MM.1S (cell line): ENCODE measurements at regions not wholly inside any gene's neighbourhood (a gene's known extent, or its start where the extent isn't known, plus 50 kb on each side); places are given as distances from the start of the nearest gene placed in this dataset.

Experiments used
- DNase-seq: peaks from one replicate; pipeline ENCODE4 v3.0.0-alpha.2; 2015
- H2AFZ ChIP-seq: fragments of 300-600 bp; sonication (generic); 2 replicates; pipeline ENCODE4 v1.6.0; 2016; ENCODE audit warnings: antibody characterized with exemption, low read length
- H3F3A ChIP-seq: fragments of 300-600 bp; sonication (generic); 2 replicates; pipeline ENCODE4 v1.6.1; 2016; ENCODE audit warnings: mild to moderate bottlenecking, antibody characterized with exemption, low read length, moderate library complexity, mixed read lengths; ENCODE audit not compliant: insufficient read depth
- H3K27ac ChIP-seq: fragments of 300-600 bp; sonication (generic); 2 replicates; pipeline ENCODE4 v1.5.1; 2016; ENCODE audit warnings: mild to moderate bottlenecking, low read length
- H3K27me3 ChIP-seq: fragments of 300-600 bp; sonication (generic); replicated peaks from 2 replicates; pipeline ENCODE4 v1.6.0; 2016; ENCODE audit warnings: low read length; ENCODE audit not compliant: insufficient read depth
- H3K36me3 ChIP-seq: fragments of 300-600 bp; sonication (generic); replicated peaks from 2 replicates; pipeline ENCODE4 v1.6.1; 2016; ENCODE audit warnings: mild to moderate bottlenecking, low read length, mixed read lengths; ENCODE audit not compliant: insufficient read depth
- H3K4me1 ChIP-seq: fragments of 300-600 bp; sonication (generic); 2 replicates; pipeline ENCODE4 v1.6.1; 2016; ENCODE audit warnings: low read length, mixed read lengths
- H3K4me2 ChIP-seq: fragments of 300-600 bp; sonication (generic); 2 replicates; pipeline ENCODE4 v1.6.0; 2016; ENCODE audit warnings: low read depth, low read length
- H3K4me3 ChIP-seq: fragments of 300-600 bp; sonication (generic); 2 replicates; pipeline ENCODE4 v1.5.1; 2016; ENCODE audit warnings: low read length, mixed read lengths
- H3K79me2 ChIP-seq: fragments of 300-600 bp; sonication (generic); 2 replicates; pipeline ENCODE4 v1.6.1; 2016; ENCODE audit warnings: mixed run types, low read length, mixed read lengths
- H3K9ac ChIP-seq: fragments of 300-600 bp; sonication (generic); 2 replicates; pipeline ENCODE4 v1.6.1; 2016; ENCODE audit warnings: low read length, mixed read lengths
- H3K9me2 ChIP-seq: fragments of 300-600 bp; sonication (generic); replicated peaks from 2 replicates; pipeline ENCODE4 v1.6.1; 2016; ENCODE audit warnings: mild to moderate bottlenecking, low read length, mixed read lengths; ENCODE audit not compliant: insufficient read depth
- H3K9me3 ChIP-seq: fragments of 300-600 bp; sonication (generic); replicated peaks from 2 replicates; pipeline ENCODE4 v1.6.1; 2016; ENCODE audit warnings: mild to moderate bottlenecking, low read length, mixed read lengths; ENCODE audit not compliant: insufficient read depth
- H4K20me1 ChIP-seq: fragments of 300-600 bp; sonication (generic); 2 replicates; pipeline ENCODE4 v1.6.1; 2016; ENCODE audit warnings: mild to moderate bottlenecking, low read length, moderate library complexity, mixed read lengths; ENCODE audit not compliant: insufficient read depth
- CTCF ChIP-seq: fragments of 300-600 bp; sonication (generic); IDR thresholded peaks from 2 replicates; pipeline ENCODE4 v1.5.1; 2016; ENCODE audit warnings: antibody characterized with exemption, low read length, mixed read lengths
- EZH2 ChIP-seq: fragments of 300-600 bp; sonication (generic); optimal IDR thresholded peaks from 2 replicates; pipeline ENCODE3; 2017; ENCODE audit warnings: low read depth, mild to moderate bottlenecking, antibody characterized with exemption, low read length, mixed read lengths
- EZH2phosphoT487 ChIP-seq: fragments of 300-600 bp; sonication (generic); IDR thresholded peaks from 2 replicates; pipeline ENCODE4 v1.6.1; 2018; ENCODE audit warnings: antibody characterized with exemption, low read length

GRCh38 chr21:31548688-31549087, 110.8 kb upstream of the SOD1 start:
- Histone ChIP-seq H3F3A (peaks cover 12% of the 10 kb centered on the region), H3K79me2 (peaks cover 98% of the 10 kb centered on the region), H3K27ac (no peak overlapping the region), H3K9ac (no peak overlapping the region), H3K4me3 (no peak overlapping the region), H3K36me3 (no peaks in the 10 kb centered on the region), H3K4me2 (no peak overlapping the region), H4K20me1 (no peaks in the 10 kb centered on the region), H3K4me1 (peaks cover 16% of the 10 kb centered on the region), H2AFZ (no peak overlapping the region), H3K9me2 (no peaks in the 10 kb centered on the region), H3K27me3 (no peaks in the 10 kb centered on the region), H3K9me3 (no peaks in the 10 kb centered on the region)
- TF ChIP-seq EZH2 (no peak), EZH2phosphoT487 (no peak), CTCF (peak; percentile 30)
- peak; percentile 24 for DNase-seq

DNA sequence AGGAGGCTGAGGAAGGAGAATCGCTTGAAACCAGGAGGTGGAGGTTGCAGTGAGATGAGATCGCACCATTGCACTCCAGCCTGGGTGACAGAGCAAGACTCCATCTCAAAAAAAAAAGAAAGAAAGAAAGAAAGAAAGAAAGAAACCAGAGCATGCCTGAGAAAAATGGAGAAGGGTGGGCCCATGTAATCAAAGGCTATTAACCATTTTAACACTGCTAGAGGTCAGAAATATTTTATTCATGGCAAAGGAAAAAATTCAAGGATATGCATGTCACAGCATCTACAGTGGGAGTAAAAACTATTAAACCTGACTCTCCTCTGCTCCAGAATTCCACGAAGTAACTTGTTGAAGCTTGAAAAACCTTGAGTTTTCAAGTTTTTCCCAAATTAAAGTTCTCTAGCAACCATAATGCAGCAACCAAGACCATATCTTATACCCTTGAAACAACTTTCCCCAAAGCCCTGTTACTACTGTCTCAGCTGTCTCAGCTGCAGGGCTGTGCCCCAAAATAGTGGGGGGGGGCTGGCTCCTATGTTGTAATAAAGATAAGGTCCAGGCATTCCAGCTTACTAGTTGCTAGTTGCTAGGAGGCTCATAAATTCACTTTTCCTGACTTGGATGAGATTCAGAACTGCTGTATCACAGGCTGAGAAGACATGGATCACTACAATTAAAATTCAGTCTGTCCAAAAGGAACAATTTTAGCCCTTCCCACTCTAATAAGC, 112.9 kb upstream of the SOD1 start:
- H3K79me2 ChIP-seq: peaks cover 97% of the 10 kb centered on the region

DNA sequence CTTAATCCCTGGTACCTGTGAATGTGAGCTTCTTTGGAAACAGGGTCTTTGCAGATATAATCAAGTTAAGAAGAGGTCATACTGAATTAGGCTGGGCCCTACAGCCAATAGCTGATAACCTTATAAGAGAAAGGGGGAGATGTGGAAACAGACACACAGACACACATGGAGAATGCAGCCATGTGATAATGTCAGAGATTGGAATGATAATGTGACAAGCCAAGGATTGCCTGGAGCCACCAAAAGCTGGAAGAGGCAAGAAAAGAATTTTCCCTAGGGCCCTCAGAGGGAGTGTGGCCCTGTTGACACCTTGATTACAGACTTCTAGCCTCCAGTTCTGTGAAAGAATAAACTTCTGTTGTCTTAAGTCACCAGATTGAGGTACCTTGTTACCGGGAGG, 114.5 kb upstream of the SOD1 start:
- Histone ChIP-seq H3K27me3 (no peaks in the 10 kb centered on the region), H3K9ac (no peak overlapping the region), H2AFZ (no peak overlapping the region), H3K36me3 (no peaks in the 10 kb centered on the region), H3K9me2 (no peaks in the 10 kb centered on the region), H3K9me3 (no peaks in the 10 kb centered on the region), H3K4me2 (no peak overlapping the region), H3K79me2 (peaks cover 96% of the 10 kb centered on the region), H3K4me3 (no peak overlapping the region), H3K4me1 (no peaks in the 10 kb centered on the region), H4K20me1 (no peaks in the 10 kb centered on the region), H3F3A (no peaks in the 10 kb centered on the region), H3K27ac (no peak overlapping the region)
- no peak for DNase-seq
- no peak for TF ChIP-seq CTCF
- no peak for TF ChIP-seq EZH2
- no peak for TF ChIP-seq EZH2phosphoT487

More for the DNA sequence above, 112.9 kb upstream of the SOD1 start:
- H4K20me1 ChIP-seq: no peaks in the 10 kb centered on the region
- DNase-seq: no peak
- H3K4me1 ChIP-seq: no peaks in the 10 kb centered on the region
- H3K9me2 ChIP-seq: no peaks in the 10 kb centered on the region
- H2AFZ ChIP-seq: no peak overlapping the region
- H3K9ac ChIP-seq: no peak overlapping the region
- TF ChIP-seq EZH2: no peak
- no peak for TF ChIP-seq CTCF
- no peak for TF ChIP-seq EZH2phosphoT487
- H3K4me3 ChIP-seq: no peak overlapping the region
- no peak overlapping the region for H3K4me2 ChIP-seq
- H3K9me3 ChIP-seq: no peaks in the 10 kb centered on the region
- H3K27me3 ChIP-seq: no peaks in the 10 kb centered on the region
- H3K27ac ChIP-seq: no peak overlapping the region
- H3F3A ChIP-seq: no peaks in the 10 kb centered on the region
- H3K36me3 ChIP-seq: no peaks in the 10 kb centered on the region
